HCT116 (cell line): ENCODE measurements at regions not wholly inside any gene's neighbourhood (a gene's known extent, or its start where the extent isn't known, plus 50 kb on each side); places are given as distances from the start of the nearest gene placed in this dataset.

Experiments used
- CEBPB ChIP-seq: IDR thresholded peaks from 2 replicates; pipeline ENCODE4 v1.6.1; 2012; ENCODE audit warnings: low read depth
- CTCF ChIP-seq, 3 experiments: fragments of 200-600 bp in 1 of 3; sonication (generic) in 1 of 3; IDR thresholded peaks in 2 of 3; conservative IDR thresholded peaks in 1 of 3; 2 replicates each; pipeline ENCODE4 v1.5.1; 2012 to 2017; ENCODE audit warnings: low read depth in 2 of 3, low read length in 2 of 3, antibody characterized with exemption in 1 of 3, borderline replicate concordance in 1 of 3, control low read depth in 1 of 3, mild to moderate bottlenecking in 1 of 3, mixed read lengths in 1 of 3, mixed run types in 1 of 3, moderate library complexity in 1 of 3; ENCODE audit not compliant: insufficient read depth in 1 of 3
- EZH2 ChIP-seq: fragments of 200-600 bp; sonication (generic); IDR thresholded peaks from 2 replicates; pipeline ENCODE4 v1.6.1; 2017; ENCODE audit warnings: antibody characterized with exemption, mixed run types
- FOSL1 ChIP-seq: IDR thresholded peaks from 2 replicates; pipeline ENCODE4 v1.6.1; 2012; ENCODE audit warnings: low read depth
- MAX ChIP-seq: IDR thresholded peaks from 2 replicates; pipeline ENCODE4 v1.6.1; 2012
- POLR2A ChIP-seq: IDR thresholded peaks from 2 replicates; pipeline ENCODE4 v1.7.0; 2011; ENCODE audit warnings: borderline replicate concordance; ENCODE audit not compliant: insufficient read depth, insufficient read length; ENCODE audit errors: extremely low read depth
- RAD21 ChIP-seq: IDR thresholded peaks from 2 replicates; pipeline ENCODE4 v1.6.1; 2012; ENCODE audit warnings: low read depth, mild to moderate bottlenecking
- REST ChIP-seq: IDR thresholded peaks from 2 replicates; pipeline ENCODE4 v1.6.1; 2012; ENCODE audit warnings: low read depth
- SIN3A ChIP-seq: IDR thresholded peaks from 2 replicates; pipeline ENCODE4 v1.6.1; 2012; ENCODE audit warnings: low read depth
- ZBTB33 ChIP-seq: IDR thresholded peaks from 2 replicates; pipeline ENCODE4 v1.6.1; 2011; ENCODE audit warnings: mild to moderate bottlenecking, low read length, moderate library complexity; ENCODE audit not compliant: insufficient replicate concordance; ENCODE audit errors: extremely low read depth

- TF ChIP-seq RAD21 (peak; percentile 61), MAX (no peak), CTCF (IDR thresholded peaks at IDR 0.05 in 2 of 3, conservative IDR thresholded peaks at IDR 0.05 in 1 of 3; ENCODE audit: borderline replicate concordance in 1 of 3, insufficient read depth in 1 of 3, low read depth in 2 of 3, low read length in 2 of 3) (peak in 2 of 3 experiments; percentile 21 to 43; a peak in 3 of 6 replicates), FOSL1 (no peak), SIN3A (no peak), CEBPB (no peak), POLR2A (no peak), EZH2 (no peak), ZBTB33 (no peak), REST (no peak)
Observed at GRCh38 chr3:178443634-178444033, 92.6 kb upstream of the KCNMB2 start.
